Activated naive CD8-positive, alpha-beta T cell treated with anti-CD3 and anti-CD28 coated beads, Interleukin-2, amount 10 ng/mL, durations not matched to agents 7 days and 5 days (primary cell): ENCODE measurements at regions not wholly inside any gene's neighbourhood (a gene's known extent, or its start where the extent isn't known, plus 50 kb on each side); places are given as distances from the start of the nearest gene placed in this dataset.
A peak's percentile ranks its signal among the peaks of the same experiment; 100 is the strongest.

Experiments used
- ATAC-seq: fragments of 150-1000 bp; cut with Tn5 transposase; one replicate; pipeline ENCODE4 v1.10.0; 2021; ENCODE audit warnings: low read depth, moderate library complexity
- POLR2A ChIA-PET: fragments of 350-600 bp; sonication (Branson Sonifier 250); formaldehyde crosslinking; loops from one replicate; lab custom pipeline; 2021; ENCODE audit warnings: antibody characterized with exemption; lab: Charles Lee
- DNase-seq: peaks from one replicate; pipeline ENCODE4 v3.0.0; 2021
- H3K27ac Mint-ChIP-seq: one replicate; pipeline ENCODE4 v1.8.0; 2022; ENCODE audit warnings: mild to moderate bottlenecking, mixed read lengths
- H3K27me3 Mint-ChIP-seq: one replicate; pipeline ENCODE4 v1.8.0; 2022; ENCODE audit warnings: mild to moderate bottlenecking, moderate library complexity, mixed read lengths
- H3K36me3 Mint-ChIP-seq: one replicate; pipeline ENCODE4 v1.8.0; 2021; ENCODE audit warnings: mild to moderate bottlenecking, mixed read lengths
- H3K4me1 Mint-ChIP-seq: one replicate; pipeline ENCODE4 v1.8.0; 2021; ENCODE audit warnings: mixed read lengths
- H3K4me3 Mint-ChIP-seq: one replicate; pipeline ENCODE4 v1.8.0; 2022; ENCODE audit warnings: mild to moderate bottlenecking, moderate library complexity, mixed read lengths
- H3K9me3 Mint-ChIP-seq: one replicate; pipeline ENCODE4 v1.8.0; 2021; ENCODE audit warnings: mixed read lengths

GRCh38 chr22:49524362-49524761 is 303.3 kb downstream of the BRD1 start:
- H3K36me3 Mint-ChIP-seq, result no peaks in the 10 kb centered on the region
- peaks cover 2% of the 10 kb centered on the region for H3K4me1 Mint-ChIP-seq
- no peaks in the 10 kb centered on the region for H3K9me3 Mint-ChIP-seq
- DNase-seq (no peak), ATAC-seq (no peak)
- POLR2A ChIA-PET, result no interaction called here
- no peak overlapping the region for H3K4me3 Mint-ChIP-seq
- no peak overlapping the region for H3K27ac Mint-ChIP-seq
- peaks cover 2% of the 10 kb centered on the region for H3K27me3 Mint-ChIP-seq

GRCh38 chr22:49523374-49524008 is 304.2 kb downstream of the BRD1 start:
- POLR2A ChIA-PET, result no interaction called here
- no peak for ATAC-seq
- Mint-ChIP-seq H3K9me3 (no peaks in the 10 kb centered on the region), H3K36me3 (no peaks in the 10 kb centered on the region), H3K4me1 (peaks cover 2% of the 10 kb centered on the region), H3K4me3 (no peak overlapping the region), H3K27me3 (peaks cover 2% of the 10 kb centered on the region), H3K27ac (no peak overlapping the region)
- DNase-seq, result no peak

GRCh38 chr22:49522582-49523373 is 304.9 kb downstream of the BRD1 start:
- no peak overlapping the region for H3K4me3 Mint-ChIP-seq
- no peak overlapping the region for H3K27ac Mint-ChIP-seq
- POLR2A ChIA-PET, result interaction anchor here (0.6 kb wide), 1 partner anchor 118 kb away, joined by 3 read pairs; no protein-coding TSS in a partner anchor
- H3K36me3 Mint-ChIP-seq, result no peaks in the 10 kb centered on the region
- peaks cover 2% of the 10 kb centered on the region for H3K27me3 Mint-ChIP-seq
- peaks cover 2% of the 10 kb centered on the region for H3K4me1 Mint-ChIP-seq
- ATAC-seq, result no peak
- no peaks in the 10 kb centered on the region for H3K9me3 Mint-ChIP-seq
- DNase-seq, result no peak

- Mint-ChIP-seq H3K27me3 (peaks cover 2% of the 10 kb centered on the region), H3K9me3 (no peaks in the 10 kb centered on the region), H3K4me1 (no peaks in the 10 kb centered on the region), H3K27ac (no peak overlapping the region), H3K36me3 (no peaks in the 10 kb centered on the region), H3K4me3 (no peak overlapping the region)
- ATAC-seq (no peak), DNase-seq (no peak)
- POLR2A ChIA-PET, result interaction anchor here (0.6 kb wide), 1 partner anchor 117 kb away, joined by 3 read pairs; no protein-coding TSS in a partner anchor
Observed at GRCh38 chr22:49521787-49522224, 305.9 kb downstream of the BRD1 start.

- Mint-ChIP-seq H3K4me3 (no peak overlapping the region), H3K27me3 (peaks cover 2% of the 10 kb centered on the region), H3K9me3 (no peaks in the 10 kb centered on the region), H3K27ac (no peak overlapping the region), H3K36me3 (no peaks in the 10 kb centered on the region), H3K4me1 (no peaks in the 10 kb centered on the region)
- POLR2A ChIA-PET, result no interaction called here
- no peak for DNase-seq
- no peak for ATAC-seq
Observed at GRCh38 chr22:49519117-49519737, 308.4 kb downstream of the BRD1 start.

GRCh38 chr22:49518436-49518970 is 309.2 kb downstream of the BRD1 start:
- peaks cover 4% of the 10 kb centered on the region for H3K9me3 Mint-ChIP-seq
- peaks cover 3% of the 10 kb centered on the region for H3K36me3 Mint-ChIP-seq
- H3K27me3 Mint-ChIP-seq, result peaks cover 2% of the 10 kb centered on the region
- ATAC-seq (no peak), DNase-seq (no peak)
- no peak overlapping the region for H3K4me3 Mint-ChIP-seq
- no peak overlapping the region for H3K27ac Mint-ChIP-seq
- POLR2A ChIA-PET, result no interaction called here
- H3K4me1 Mint-ChIP-seq, result no peaks in the 10 kb centered on the region

GRCh38 chr22:49517667-49518185 is 309.9 kb downstream of the BRD1 start:
- ATAC-seq, result no peak
- DNase-seq, result no peak
- Mint-ChIP-seq H3K27me3 (peaks cover 2% of the 10 kb centered on the region), H3K27ac (no peak overlapping the region), H3K9me3 (peaks cover 10% of the 10 kb centered on the region), H3K36me3 (peaks cover 7% of the 10 kb centered on the region), H3K4me1 (no peaks in the 10 kb centered on the region), H3K4me3 (no peak overlapping the region)
- POLR2A ChIA-PET, result no interaction called here

- H3K27me3 Mint-ChIP-seq, result peaks cover 2% of the 10 kb centered on the region
- POLR2A ChIA-PET, result no interaction called here
- no peak overlapping the region for H3K27ac Mint-ChIP-seq
- H3K4me1 Mint-ChIP-seq, result peaks cover under 1% of the 10 kb centered on the region
- H3K4me3 Mint-ChIP-seq, result no peak overlapping the region
- H3K9me3 Mint-ChIP-seq, result peaks cover 11% of the 10 kb centered on the region
- no peak for DNase-seq
- peaks cover 9% of the 10 kb centered on the region for H3K36me3 Mint-ChIP-seq
- ATAC-seq, result no peak
Observed at GRCh38 chr22:49517211-49517610, 310.5 kb downstream of the BRD1 start.

- Mint-ChIP-seq H3K27me3 (peaks cover 2% of the 10 kb centered on the region), H3K4me3 (no peak overlapping the region), H3K4me1 (peaks cover 10% of the 10 kb centered on the region), H3K27ac (no peak overlapping the region), H3K36me3 (peaks cover 13% of the 10 kb centered on the region), H3K9me3 (peaks cover 17% of the 10 kb centered on the region)
- ATAC-seq, result no peak
- POLR2A ChIA-PET, result no interaction called here
- DNase-seq, result no peak
Observed at GRCh38 chr22:49515475-49515874, 312.2 kb downstream of the BRD1 start.

- peaks cover 24% of the 10 kb centered on the region for H3K9me3 Mint-ChIP-seq
- no peak overlapping the region for H3K27ac Mint-ChIP-seq
- H3K4me3 Mint-ChIP-seq, result no peak overlapping the region
- H3K27me3 Mint-ChIP-seq, result peaks cover 2% of the 10 kb centered on the region
- POLR2A ChIA-PET, result no interaction called here
- peaks cover 18% of the 10 kb centered on the region for H3K36me3 Mint-ChIP-seq
- DNase-seq, result no peak
- H3K4me1 Mint-ChIP-seq, result peaks cover 10% of the 10 kb centered on the region
- ATAC-seq, result no peak
Observed at GRCh38 chr22:49514641-49515040, 313.0 kb downstream of the BRD1 start.

- H3K27me3 Mint-ChIP-seq, result no peaks in the 10 kb centered on the region
- H3K4me1 Mint-ChIP-seq, result peaks cover 10% of the 10 kb centered on the region
- ATAC-seq (no peak), DNase-seq (no peak)
- POLR2A ChIA-PET, result no interaction called here
- H3K27ac Mint-ChIP-seq, result no peak overlapping the region
- peaks cover 25% of the 10 kb centered on the region for H3K9me3 Mint-ChIP-seq
- H3K4me3 Mint-ChIP-seq, result no peak overlapping the region
- peaks cover 18% of the 10 kb centered on the region for H3K36me3 Mint-ChIP-seq
Observed at GRCh38 chr22:49514211-49514610, 313.5 kb downstream of the BRD1 start.

- Mint-ChIP-seq H3K4me3 (no peak overlapping the region), H3K27ac (no peak overlapping the region), H3K4me1 (peaks cover 10% of the 10 kb centered on the region), H3K9me3 (peaks cover 25% of the 10 kb centered on the region), H3K36me3 (peaks cover 18% of the 10 kb centered on the region), H3K27me3 (no peaks in the 10 kb centered on the region)
- POLR2A ChIA-PET, result no interaction called here
- DNase-seq (no peak), ATAC-seq (no peak)
Observed at GRCh38 chr22:49513358-49513851, 314.3 kb downstream of the BRD1 start.

- peak overlapping the region; percentile 75 for H3K27ac Mint-ChIP-seq
- POLR2A ChIA-PET, result no interaction called here
- no peak for ATAC-seq
- peaks cover 10% of the 10 kb centered on the region for H3K4me1 Mint-ChIP-seq
- DNase-seq, result no peak
- no peaks in the 10 kb centered on the region for H3K27me3 Mint-ChIP-seq
- H3K9me3 Mint-ChIP-seq, result peaks cover 30% of the 10 kb centered on the region
- peaks cover 22% of the 10 kb centered on the region for H3K36me3 Mint-ChIP-seq
- H3K4me3 Mint-ChIP-seq, result no peak overlapping the region
Observed at GRCh38 chr22:49512487-49513165, 315.0 kb downstream of the BRD1 start.
